ENCODE measurements at regions not wholly inside any gene's neighbourhood (a gene's known extent, or its start where the extent isn't known, plus 50 kb on each side); places are given as distances from the start of the nearest gene placed in this dataset.

GRCh38 chr15:96073908-96074307, 256.6 kb upstream of the NR2F2 start:
- Histone ChIP-seq H3K27me3 (ENCODE audit: insufficient read depth) (no peaks in the 10 kb centered on the region), H2AFZ (ENCODE audit: low read depth) (no peak overlapping the region), H3K9me2 (no peaks in the 10 kb centered on the region), H4K20me1 (ENCODE audit: insufficient read depth) (no peaks in the 10 kb centered on the region), H3K9me3 (no peaks in the 10 kb centered on the region), H3K36me3 (replicated peaks in 1 of 2; ENCODE audit: control insufficient read depth in 1 of 2, insufficient read depth in 2 of 2, low read length in 1 of 2) (no peaks in the 10 kb centered on the region), H3K4me3 (ENCODE audit: low read depth in 2 of 2, low read length in 1 of 2) (no peak overlapping the region), H3K9ac (no peak overlapping the region), H3K27ac (ENCODE audit: low read depth in 2 of 2, low read length in 1 of 2) (no peak overlapping the region), H3K79me2 (ENCODE audit: insufficient read depth) (no peaks in the 10 kb centered on the region), H3F3A (replicated peaks; ENCODE audit: insufficient read depth) (no peaks in the 10 kb centered on the region), H3K4me1 (ENCODE audit: control insufficient read depth in 1 of 2, insufficient read depth in 2 of 2, low read depth in 1 of 2, low read length in 1 of 2) (no peaks in the 10 kb centered on the region), H3K4me2 (no peak overlapping the region)
- DNase-seq: no peak
- TF ChIP-seq ELF1 (IDR thresholded peaks at IDR 0.05) (no peak), EZH2phosphoT487 (IDR thresholded peaks at IDR 0.05; ENCODE audit: borderline replicate concordance, low read depth) (no peak), SMC3 (IDR thresholded peaks at IDR 0.05; ENCODE audit: low read depth, low read length) (no peak), TEAD4 (IDR thresholded peaks at IDR 0.05; ENCODE audit: borderline replicate concordance, insufficient read depth) (no peak), FOXM1 (IDR thresholded peaks at IDR 0.05; ENCODE audit: low read depth) (no peak), RCOR1 (IDR thresholded peaks at IDR 0.05; ENCODE audit: low read length) (no peak), GABPA (IDR thresholded peaks at IDR 0.05; ENCODE audit: low read depth) (no peak), RFX5 (IDR thresholded peaks at IDR 0.05; ENCODE audit: low read length) (no peak), FOXJ3 (CRISPR knock-in tag; IDR thresholded peaks at IDR 0.05) (no peak), YY1 (IDR thresholded peaks at IDR 0.05; ENCODE audit: low read depth) (no peak), MXI1 (IDR thresholded peaks at IDR 0.05; ENCODE audit: low read depth, low read length) (no peak), JUND (IDR thresholded peaks at IDR 0.05) (no peak), IRF3 (IDR thresholded peaks at IDR 0.05; ENCODE audit: low read depth, low read length) (no peak), TCF12 (IDR thresholded peaks at IDR 0.05) (no peak), GATA2 (CRISPR knock-in tag; IDR thresholded peaks at IDR 0.05) (no peak), POLR2AphosphoS5 (IDR thresholded peaks at IDR 0.05; ENCODE audit: low read depth, low read length) (no peak), FOSL2 (IDR thresholded peaks at IDR 0.05; ENCODE audit: borderline replicate concordance, low read depth) (no peak)
- CTCF ChIA-PET: no interaction called here
- 25% methylated on average over 4 of the region's 4 CpGs for WGBS (ENCODE audit: low lambda C conversion rate)
- POLR2A ChIA-PET: no interaction called here

- Histone ChIP-seq H3K4me1 (ENCODE audit: control insufficient read depth in 1 of 2, insufficient read depth in 2 of 2, low read depth in 1 of 2, low read length in 1 of 2) (no peaks in the 10 kb centered on the region), H3K79me2 (ENCODE audit: insufficient read depth) (no peaks in the 10 kb centered on the region), H3K9me3 (no peaks in the 10 kb centered on the region), H3F3A (replicated peaks; ENCODE audit: insufficient read depth) (no peaks in the 10 kb centered on the region), H3K4me3 (ENCODE audit: low read depth in 2 of 2, low read length in 1 of 2) (no peak overlapping the region), H4K20me1 (ENCODE audit: insufficient read depth) (no peaks in the 10 kb centered on the region), H3K27me3 (ENCODE audit: insufficient read depth) (no peaks in the 10 kb centered on the region), H3K9me2 (no peaks in the 10 kb centered on the region), H3K36me3 (replicated peaks in 1 of 2; ENCODE audit: control insufficient read depth in 1 of 2, insufficient read depth in 2 of 2, low read length in 1 of 2) (no peaks in the 10 kb centered on the region), H3K4me2 (no peak overlapping the region), H3K27ac (ENCODE audit: low read depth in 2 of 2, low read length in 1 of 2) (no peak overlapping the region), H3K9ac (no peak overlapping the region), H2AFZ (ENCODE audit: low read depth) (no peak overlapping the region)
- 4% methylated on average over 2 of the region's 2 CpGs for WGBS (ENCODE audit: low lambda C conversion rate)
- CTCF ChIA-PET: no interaction called here
- DNase-seq: no peak
- POLR2A ChIA-PET: no interaction called here
- TF ChIP-seq ELF1 (IDR thresholded peaks at IDR 0.05): no peak
- no peak for TF ChIP-seq EZH2phosphoT487 (IDR thresholded peaks at IDR 0.05; ENCODE audit: borderline replicate concordance, low read depth)
- TF ChIP-seq, protein P1, sequence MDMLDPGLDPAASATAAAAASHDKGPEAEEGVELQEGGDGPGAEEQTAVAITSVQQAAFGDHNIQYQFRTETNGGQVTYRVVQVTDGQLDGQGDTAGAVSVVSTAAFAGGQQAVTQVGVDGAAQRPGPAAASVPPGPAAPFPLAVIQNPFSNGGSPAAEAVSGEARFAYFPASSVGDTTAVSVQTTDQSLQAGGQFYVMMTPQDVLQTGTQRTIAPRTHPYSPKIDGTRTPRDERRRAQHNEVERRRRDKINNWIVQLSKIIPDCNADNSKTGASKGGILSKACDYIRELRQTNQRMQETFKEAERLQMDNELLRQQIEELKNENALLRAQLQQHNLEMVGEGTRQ (IDR thresholded peaks at IDR 0.05; ENCODE audit: borderline replicate concordance, low read depth, low read length): no peak
- TF ChIP-seq SMC3 (IDR thresholded peaks at IDR 0.05; ENCODE audit: low read depth, low read length): no peak
- no peak for TF ChIP-seq RAD21 (IDR thresholded peaks at IDR 0.05; ENCODE audit: low read length)
- TF ChIP-seq, protein P2, sequence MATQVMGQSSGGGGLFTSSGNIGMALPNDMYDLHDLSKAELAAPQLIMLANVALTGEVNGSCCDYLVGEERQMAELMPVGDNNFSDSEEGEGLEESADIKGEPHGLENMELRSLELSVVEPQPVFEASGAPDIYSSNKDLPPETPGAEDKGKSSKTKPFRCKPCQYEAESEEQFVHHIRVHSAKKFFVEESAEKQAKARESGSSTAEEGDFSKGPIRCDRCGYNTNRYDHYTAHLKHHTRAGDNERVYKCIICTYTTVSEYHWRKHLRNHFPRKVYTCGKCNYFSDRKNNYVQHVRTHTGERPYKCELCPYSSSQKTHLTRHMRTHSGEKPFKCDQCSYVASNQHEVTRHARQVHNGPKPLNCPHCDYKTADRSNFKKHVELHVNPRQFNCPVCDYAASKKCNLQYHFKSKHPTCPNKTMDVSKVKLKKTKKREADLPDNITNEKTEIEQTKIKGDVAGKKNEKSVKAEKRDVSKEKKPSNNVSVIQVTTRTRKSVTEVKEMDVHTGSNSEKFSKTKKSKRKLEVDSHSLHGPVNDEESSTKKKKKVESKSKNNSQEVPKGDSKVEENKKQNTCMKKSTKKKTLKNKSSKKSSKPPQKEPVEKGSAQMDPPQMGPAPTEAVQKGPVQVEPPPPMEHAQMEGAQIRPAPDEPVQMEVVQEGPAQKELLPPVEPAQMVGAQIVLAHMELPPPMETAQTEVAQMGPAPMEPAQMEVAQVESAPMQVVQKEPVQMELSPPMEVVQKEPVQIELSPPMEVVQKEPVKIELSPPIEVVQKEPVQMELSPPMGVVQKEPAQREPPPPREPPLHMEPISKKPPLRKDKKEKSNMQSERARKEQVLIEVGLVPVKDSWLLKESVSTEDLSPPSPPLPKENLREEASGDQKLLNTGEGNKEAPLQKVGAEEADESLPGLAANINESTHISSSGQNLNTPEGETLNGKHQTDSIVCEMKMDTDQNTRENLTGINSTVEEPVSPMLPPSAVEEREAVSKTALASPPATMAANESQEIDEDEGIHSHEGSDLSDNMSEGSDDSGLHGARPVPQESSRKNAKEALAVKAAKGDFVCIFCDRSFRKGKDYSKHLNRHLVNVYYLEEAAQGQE (IDR thresholded peaks at IDR 0.05; ENCODE audit: low read depth, low read length): no peak
- TF ChIP-seq FOXJ3 (CRISPR knock-in tag; IDR thresholded peaks at IDR 0.05): no peak
- TF ChIP-seq, protein P3, sequence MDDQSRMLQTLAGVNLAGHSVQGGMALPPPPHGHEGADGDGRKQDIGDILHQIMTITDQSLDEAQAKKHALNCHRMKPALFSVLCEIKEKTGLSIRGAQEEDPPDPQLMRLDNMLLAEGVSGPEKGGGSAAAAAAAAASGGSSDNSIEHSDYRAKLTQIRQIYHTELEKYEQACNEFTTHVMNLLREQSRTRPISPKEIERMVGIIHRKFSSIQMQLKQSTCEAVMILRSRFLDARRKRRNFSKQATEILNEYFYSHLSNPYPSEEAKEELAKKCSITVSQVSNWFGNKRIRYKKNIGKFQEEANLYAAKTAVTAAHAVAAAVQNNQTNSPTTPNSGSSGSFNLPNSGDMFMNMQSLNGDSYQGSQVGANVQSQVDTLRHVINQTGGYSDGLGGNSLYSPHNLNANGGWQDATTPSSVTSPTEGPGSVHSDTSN (IDR thresholded peaks at IDR 0.05): no peak
- no peak for TF ChIP-seq CHD2 (IDR thresholded peaks at IDR 0.05; ENCODE audit: low read length, partially characterized antibody)
- TF ChIP-seq RCOR1 (IDR thresholded peaks at IDR 0.05; ENCODE audit: low read length): no peak
- TF ChIP-seq RXRA (IDR thresholded peaks at IDR 0.05; ENCODE audit: borderline replicate concordance, low read depth): no peak
- no peak for TF ChIP-seq JUND (IDR thresholded peaks at IDR 0.05)
- TF ChIP-seq USF1 (IDR thresholded peaks at IDR 0.05; ENCODE audit: borderline replicate concordance, low read depth): no peak
These were observed 254.6 kb upstream of the NR2F2 start for GRCh38 chr15:96075895-96076294.
